ENCODE measurements at regions not wholly inside any gene's neighbourhood (a gene's known extent, or its start where the extent isn't known, plus 50 kb on each side); places are given as distances from the start of the nearest gene placed in this dataset.

DNA sequence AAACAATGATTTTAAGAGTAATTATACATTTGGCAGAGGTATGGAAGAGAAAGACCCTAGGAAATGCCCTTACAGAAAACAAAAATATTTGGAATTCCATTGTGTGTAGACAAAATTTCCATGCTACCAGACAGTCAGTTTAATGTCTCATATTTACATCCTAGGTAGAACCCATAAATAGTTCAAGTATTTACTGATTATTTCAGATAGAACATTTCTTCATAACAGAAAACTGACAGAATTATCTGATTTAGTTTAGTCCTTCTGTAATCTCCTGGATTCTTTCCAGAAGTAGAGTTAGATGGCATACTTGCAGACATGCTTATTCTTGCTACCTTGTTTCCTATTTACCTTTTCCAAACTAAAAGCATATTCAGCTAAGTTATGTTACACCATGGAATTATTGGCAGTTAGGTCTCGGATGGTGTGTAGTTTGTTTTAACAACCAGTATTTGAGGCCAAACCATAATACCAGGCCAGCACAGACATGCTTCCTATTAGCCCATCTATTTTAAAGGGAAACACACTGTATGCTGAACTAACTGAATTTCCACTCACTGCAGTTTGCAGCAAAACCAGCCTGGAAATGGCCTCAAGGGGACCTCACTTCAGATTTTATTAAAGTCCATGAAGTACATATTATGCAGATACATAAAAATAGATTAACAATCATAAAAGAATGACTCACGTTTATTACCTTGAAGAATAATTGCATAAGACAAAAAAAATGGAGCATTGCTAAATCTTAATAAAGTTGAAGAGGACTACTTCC is 126.6 kb upstream of the LRIG3 start:
- DNase-seq (ENCODE audit: low read depth in 3 of 3) = no peak

DNA sequence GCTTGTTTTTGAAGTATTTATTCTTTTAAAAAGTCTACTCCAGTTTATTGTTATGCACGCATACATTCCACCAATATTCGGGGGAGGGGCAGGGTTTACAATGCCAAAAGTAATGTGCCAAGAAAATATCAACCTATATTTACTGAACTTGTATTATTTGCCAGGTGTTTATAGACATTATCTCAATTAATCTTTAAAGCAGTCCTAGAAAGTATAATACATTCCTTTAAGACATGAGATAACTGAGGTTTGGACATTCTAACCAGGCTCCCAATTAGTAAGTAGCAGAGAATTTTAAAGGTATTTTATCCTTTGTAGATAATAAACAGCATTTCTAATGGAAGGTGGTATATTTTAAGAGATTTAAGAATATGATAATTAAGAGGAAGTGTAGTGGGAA is 124.5 kb upstream of the LRIG3 start:
- no peak for DNase-seq (ENCODE audit: low read depth in 3 of 3)

DNA sequence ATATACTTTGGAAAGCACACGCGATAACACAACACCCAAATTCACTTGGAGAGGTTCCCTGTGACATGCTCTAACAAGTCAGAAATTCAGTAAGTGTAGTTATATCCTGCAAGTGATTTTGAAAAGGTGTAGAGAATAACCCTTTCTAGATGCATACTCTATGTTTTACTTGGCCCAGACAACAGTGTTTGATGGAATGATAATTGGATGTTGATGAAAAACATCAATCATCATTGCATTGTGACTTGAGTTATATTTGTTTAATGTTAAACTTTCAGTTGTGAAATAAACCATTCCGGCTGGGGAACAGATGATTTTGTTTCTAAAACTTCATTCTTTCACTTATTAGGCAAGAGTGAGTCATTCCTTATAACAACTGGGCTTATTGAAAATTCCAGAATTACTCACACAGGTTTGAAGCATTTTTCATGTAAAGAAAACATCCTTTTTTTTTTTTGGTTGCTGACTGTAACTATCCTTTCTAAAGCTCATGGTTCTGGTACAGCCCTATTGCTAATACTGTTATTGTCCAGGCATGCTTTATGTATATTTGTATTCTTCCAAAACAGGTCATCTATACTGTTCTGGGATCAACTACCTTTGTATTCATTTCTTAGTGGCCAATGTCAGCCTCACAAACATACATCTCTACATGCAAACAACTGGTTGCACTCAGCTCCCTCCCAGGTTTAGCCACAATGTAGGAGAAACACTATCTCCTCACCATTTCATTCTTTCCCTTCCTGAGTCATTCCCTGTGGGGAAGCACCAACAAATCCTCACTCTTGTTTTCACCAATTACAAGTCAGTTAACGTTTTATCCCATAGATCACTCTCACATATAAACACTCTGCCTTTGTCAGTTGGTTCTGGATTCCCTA is 121.2 kb upstream of the LRIG3 start:
- DNase-seq (ENCODE audit: low read depth in 3 of 3) = no peak

DNA sequence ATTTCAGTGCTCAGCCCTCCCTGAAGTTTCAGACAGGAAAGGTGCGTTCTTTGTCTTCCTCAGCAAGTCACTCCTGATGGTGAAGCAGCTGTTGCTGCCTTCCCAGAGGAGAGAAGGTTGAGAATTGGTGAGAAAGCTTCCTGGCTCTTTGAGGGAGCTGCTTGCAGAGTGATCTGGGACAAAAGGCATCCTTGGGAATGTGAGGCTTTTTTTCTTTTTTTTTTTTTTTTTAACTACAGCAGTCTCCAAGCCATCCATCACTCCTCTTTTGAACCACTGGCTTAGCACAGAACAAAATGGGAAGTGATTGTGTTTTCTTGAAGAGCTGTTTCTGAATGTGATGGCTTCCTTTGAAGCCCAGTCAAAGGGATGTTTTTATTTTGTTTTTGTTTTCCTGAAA is 120.4 kb upstream of the LRIG3 start:
- no peak for DNase-seq (ENCODE audit: low read depth in 3 of 3)

DNA sequence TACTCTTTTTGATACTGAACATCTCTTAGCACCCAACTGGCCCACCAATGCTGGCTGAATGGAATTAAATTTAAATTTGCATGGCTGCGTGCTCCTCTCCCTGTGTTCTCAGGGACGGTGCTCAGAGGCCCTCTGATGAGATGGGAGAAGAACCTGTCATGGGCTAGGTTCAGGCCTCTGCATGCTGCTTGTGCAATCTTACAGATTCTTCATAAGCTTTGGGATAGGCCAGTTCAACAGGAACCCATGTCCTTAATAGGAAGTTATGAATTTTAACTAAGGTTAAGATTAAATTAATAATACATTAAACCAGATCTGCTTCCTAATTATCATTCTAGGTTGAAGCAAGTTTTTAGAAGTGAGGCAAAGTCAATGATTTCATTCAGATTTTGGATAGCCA is 119.7 kb upstream of the LRIG3 start:
- no peak for DNase-seq (ENCODE audit: low read depth in 3 of 3)

DNA sequence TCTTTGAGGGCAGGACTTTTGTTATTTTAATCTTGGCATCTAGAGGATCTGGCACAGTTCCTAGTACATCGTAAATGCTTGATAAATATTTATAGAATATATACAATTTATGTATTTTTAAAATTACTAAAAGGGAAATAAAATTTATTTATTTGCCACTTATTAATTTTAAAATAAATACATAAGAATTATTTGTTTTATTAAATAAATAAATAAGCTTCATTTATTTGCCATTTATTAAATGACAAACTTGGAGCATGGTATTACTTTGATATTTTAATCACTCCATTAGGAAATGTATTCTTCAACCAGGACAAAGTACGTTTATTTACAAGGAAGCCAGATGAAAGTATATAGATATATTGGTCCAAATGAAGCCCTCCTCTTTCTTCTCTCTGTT is 118.7 kb upstream of the LRIG3 start:
- DNase-seq (ENCODE audit: low read depth in 3 of 3) = no peak

DNA sequence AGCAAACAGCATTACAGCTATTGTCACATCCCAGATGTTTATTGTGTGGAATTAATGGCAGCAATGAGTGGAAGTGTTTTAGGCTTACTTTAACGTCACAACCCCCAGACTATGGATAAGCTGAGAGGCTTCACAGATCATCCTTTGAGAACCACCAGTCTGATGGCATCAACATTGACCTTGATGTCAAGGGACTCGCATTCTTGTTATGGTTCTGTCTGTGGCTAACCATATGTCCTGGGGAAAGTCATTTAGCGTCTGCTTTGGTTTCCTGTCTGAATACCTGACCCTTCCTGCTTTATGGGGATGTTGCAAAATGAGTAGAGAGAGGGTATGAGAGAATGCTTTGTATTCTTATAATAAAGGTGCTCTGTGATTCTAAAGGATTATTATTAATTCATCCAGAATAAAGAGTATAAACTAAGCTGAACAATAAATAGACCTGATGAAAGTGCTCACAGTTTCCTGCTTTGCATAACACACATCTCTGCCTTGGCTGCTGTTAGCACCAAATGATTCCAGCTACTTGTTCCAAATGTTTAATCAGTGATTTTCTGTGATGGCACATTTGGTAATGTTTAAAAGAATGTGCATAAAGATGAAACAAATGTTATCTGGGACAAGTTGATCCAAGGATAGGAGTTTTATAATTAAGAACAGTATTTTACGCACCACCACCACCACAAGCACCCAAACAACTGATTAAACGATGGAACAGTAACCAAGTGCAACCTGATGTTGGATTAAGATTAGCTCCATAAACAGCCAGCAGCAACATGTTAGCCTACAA is 116.9 kb upstream of the LRIG3 start:
- DNase-seq (ENCODE audit: low read depth in 3 of 3) = no peak

DNA sequence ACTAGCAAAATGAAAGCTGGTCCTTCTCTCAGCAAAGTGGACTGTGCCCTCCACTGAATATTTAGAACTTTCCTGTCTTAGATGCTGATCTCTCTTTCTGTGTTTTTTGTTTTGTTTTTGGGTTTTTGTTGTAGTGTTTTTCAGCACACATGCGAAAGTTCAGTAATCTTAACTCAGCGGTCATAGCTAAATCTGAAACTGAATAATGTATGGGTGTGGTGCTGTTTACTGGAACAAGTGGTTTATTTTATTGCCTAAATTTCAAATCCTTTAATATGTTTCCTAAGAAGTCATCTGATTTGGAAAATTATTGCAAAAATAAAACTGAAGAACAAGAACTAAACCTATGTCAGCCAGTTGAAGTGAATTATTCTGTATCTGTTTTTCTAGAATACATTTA is 116.0 kb upstream of the LRIG3 start:
- DNase-seq (ENCODE audit: low read depth in 3 of 3) = no peak

DNA sequence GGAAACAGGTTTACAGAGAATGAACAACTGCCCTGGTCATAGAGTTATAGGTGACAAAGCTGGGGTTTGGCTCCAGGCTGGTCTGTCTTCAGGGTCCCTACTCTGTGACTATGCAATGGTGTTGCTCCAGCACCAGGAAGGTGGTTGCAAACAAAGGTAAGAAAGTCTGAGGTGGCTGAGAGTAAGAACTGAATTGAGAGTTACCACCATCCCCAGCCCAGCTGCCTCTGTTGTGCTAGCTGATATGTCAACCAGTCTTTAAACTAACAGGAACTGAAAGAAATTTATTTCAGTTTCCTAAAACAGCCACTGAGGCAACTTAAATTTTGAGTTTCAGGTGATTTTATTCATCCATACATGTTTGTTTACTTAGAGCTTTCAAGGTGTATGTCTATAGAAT is 111.0 kb upstream of the LRIG3 start:
- no peak for DNase-seq (ENCODE audit: low read depth in 3 of 3)

DNA sequence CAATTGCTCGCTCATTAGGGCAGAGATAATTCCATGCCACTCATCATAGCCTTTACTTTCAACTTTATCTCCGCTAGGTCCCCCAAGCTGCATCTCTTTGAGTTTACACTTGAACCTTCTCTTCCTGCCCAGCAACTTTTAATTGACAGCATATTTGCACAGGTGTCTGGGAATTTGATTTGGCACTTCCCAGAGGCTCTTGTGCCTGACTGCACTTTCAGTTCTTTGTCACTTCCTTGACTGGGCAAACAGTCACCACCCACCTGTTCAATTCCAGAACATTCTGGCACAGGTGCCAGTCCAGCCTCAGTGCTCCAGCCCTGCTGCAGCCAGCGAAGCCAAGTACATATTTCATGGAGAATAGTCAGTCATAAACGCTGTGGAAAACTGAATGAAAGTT is 110.1 kb upstream of the LRIG3 start:
- no peak for DNase-seq (ENCODE audit: low read depth in 3 of 3)

DNA sequence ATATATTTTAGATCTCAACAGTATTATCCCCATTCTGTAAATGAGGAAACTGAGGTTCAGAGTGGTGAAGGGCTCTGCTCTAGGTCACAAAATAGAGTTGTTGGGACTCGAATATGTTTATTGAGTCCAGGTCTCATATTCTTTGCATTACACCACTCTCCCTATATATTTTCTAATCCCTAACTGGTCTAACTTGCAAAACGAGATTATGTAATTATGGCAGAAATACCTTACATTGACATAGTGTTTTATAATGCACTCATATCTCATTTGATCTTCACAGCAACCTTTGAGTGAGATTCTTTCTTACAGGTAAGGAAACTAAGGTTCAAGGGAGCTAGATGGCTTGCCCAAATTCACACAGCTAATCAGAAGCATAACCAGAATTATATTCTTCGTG is 106.9 kb upstream of the LRIG3 start:
- DNase-seq (ENCODE audit: low read depth in 3 of 3) = no peak

DNA sequence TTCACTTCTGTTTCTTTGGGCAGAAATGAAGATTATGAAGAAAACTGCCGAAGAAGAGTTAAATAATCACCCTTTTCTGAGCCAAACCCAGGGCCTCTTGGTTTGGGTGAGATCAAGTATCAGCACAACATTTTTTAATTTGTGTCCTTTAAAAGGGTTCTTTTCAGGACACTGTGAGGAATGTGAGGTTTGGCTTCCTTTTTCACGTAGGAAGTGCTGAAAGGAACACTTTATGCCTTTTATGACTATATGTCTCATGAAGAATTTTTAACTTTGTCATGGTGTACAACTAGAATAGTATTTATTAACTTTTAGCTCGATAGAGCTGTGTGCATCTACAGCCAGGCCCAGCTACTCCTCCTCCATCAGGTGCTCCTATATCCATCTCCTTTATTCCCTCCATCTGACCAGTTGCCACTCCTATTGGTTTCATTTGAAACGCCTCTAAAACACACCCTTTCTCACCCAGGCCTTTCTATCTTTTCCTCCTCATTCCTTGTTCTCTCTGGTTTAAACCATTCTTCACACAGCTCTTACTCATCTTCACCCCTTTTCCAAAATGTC is 103.6 kb upstream of the LRIG3 start:
- no peak for DNase-seq (ENCODE audit: low read depth in 3 of 3)

DNA sequence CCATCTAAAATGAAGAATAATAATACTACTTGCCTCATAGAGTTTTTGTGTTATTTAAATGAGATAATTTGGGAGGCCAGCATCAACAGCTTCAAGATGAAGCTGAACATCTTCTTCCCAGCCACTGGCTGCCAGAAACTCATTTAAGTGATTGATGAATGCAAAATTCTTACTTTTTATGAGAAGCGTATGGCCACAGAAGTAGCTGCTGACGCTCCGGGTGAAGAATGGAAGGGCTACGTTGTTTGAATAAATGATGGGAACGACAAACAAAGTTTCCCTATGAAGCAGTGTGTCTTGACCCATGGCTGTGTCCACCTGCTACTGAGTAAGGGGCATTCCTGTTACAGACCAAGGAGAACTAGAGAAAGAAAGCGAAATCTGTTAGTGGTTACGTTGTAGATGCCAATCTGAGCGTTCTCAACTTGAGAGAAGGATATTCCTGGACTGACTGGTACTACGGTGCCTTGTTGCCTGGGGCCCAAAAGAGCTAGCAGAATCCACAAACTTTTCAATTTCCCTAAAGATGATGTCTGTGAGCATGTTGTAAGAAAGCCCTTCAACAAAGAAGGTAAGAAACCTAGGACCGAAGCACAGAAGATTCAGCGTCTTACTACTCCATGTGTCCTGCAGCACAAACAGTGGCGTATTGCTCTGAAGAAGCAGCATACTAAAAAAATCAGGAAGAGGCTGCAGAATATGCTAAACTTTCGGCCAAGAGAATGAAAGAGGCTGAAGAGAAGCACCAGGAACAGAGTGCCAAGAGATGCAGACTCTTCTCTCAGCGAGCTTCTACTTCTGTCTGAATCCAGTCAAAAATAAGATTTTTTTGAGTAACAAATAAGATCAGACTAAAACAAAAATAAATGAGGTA is 100.0 kb upstream of the LRIG3 start:
- DNase-seq (ENCODE audit: low read depth in 3 of 3) = no peak

DNA sequence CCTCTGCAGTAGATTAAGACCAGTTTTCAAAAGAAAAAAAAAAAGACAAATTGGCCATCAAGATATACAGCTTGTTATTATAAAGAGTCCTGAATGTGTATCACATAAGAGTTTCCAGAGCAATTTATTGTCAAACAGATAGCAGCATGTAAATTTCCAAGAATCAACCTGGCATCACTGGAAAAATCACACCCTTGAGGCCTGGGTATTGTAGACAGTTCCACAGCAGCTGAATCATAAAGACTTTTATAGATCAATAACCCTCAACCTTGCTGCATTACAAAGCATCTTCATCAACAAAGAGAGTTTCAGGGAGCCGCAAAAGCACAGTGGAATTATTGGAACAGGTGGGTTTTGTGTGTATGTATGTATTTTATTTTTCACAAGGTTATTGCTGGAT is 94.6 kb upstream of the LRIG3 start:
- no peak for DNase-seq (ENCODE audit: low read depth in 3 of 3)

DNA sequence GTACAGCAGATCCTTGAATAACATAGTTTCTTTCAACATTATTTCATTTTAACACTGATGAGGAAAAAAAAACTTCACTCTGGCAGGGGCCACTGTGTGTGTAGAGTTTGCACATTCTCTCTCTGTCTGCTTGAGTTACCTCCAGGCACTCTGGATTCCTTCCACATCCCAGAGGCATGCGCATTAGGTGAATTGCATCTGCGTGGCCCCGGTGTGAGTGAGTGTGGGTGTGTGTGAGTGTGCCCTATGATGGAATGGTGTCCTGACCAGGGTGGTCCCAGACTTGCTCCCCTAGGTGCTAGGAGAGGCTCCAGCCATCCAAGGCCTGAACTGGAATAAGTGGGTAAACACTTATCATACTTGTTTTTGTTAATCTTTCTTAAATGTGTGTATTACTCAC is 90.6 kb upstream of the LRIG3 start:
- DNase-seq (ENCODE audit: low read depth in 3 of 3) = no peak

DNA sequence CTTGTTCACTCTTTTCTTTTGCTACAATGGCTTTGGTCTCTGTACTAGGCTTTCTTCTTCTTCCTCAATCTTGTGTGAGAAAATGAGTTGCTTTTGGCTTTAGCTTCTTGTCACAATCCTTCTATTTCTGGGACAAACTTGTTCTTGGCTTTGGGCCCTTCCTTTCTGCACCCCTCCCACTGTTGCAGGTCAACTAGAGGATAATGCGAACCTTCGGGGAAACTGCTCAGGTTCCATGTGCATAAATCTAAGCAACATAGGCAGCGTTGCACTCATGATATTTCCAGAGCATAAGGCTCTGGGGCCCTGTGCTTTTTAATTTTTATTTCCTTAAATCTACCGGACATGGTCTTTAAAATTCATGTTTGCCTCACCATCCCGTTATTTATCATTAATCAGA is 89.8 kb upstream of the LRIG3 start:
- no peak for DNase-seq (ENCODE audit: low read depth in 3 of 3)

DNA sequence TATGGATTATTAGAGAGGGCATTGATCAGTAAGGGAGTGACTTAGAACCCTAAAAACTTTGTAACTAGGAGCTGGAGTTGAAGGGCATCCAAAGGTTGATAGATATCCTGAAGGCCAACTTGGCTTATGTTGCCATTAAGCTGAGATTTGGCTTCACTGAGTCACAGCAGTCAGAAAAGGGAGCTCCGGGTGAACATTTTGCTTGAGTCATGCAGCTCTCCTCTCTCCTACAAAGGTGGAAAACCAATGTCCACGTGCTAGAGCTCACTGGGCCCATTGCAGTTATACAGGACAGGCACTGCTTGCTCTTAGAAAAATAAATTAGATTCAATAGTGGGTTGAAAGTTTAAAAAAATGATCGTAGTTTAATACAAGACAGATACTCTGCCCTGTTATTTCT is 87.3 kb upstream of the LRIG3 start:
- DNase-seq (ENCODE audit: low read depth in 3 of 3) = no peak

DNA sequence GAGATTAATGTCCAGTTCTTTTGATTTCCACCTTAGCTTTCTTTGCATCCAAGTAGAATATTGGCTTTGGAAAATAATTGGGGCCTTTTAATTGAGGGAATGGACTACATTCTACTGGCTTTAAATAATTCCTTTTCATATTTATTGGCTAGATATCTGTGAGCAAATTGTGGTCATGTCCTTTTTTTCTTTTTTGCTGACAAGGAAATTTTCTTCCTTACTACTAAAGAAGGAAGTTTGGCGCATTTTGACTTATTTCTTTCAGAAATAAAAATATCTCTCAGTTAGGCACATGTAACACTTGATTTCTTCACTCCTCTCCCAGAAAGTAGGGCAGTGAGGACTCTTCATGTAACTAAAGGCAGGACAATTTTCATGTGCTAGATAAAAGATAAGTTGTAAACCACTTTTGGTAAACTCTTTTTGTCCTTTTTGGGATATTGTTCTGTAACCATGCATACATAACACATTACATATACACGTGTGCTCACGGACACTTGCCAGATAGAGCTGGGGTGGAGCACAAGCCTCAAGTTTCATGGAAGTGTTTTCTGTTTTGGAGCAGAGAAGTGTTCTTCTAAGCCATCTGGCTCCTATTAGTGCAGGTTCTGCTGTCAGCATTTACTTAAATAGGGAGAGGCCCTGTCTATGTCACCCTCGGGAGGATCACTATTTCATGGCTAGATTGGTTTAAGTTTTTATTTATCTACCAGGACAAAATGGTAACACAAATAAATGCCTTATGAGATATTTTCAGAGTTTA is 85.1 kb upstream of the LRIG3 start:
- DNase-seq (ENCODE audit: low read depth in 3 of 3) = no peak

DNA sequence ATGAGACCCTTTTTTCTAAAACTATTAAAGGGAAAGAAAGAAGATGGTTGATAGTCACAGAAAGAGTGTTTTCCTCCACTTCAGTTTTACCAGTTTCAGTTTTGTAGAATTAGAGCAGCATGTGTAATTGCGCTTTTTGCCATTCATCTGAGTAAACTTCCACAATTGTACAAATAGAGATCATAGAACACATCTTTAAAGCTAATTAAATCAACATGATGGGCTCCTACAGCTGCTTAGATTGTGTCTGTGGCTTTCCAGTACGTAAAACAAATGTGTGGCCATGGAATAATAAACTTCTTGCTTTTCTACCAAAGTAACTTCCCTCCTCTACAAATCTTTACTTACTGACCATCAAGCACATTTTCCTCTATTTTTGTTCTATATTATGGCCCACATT is 84.2 kb upstream of the LRIG3 start:
- no peak for DNase-seq (ENCODE audit: low read depth in 3 of 3)

DNA sequence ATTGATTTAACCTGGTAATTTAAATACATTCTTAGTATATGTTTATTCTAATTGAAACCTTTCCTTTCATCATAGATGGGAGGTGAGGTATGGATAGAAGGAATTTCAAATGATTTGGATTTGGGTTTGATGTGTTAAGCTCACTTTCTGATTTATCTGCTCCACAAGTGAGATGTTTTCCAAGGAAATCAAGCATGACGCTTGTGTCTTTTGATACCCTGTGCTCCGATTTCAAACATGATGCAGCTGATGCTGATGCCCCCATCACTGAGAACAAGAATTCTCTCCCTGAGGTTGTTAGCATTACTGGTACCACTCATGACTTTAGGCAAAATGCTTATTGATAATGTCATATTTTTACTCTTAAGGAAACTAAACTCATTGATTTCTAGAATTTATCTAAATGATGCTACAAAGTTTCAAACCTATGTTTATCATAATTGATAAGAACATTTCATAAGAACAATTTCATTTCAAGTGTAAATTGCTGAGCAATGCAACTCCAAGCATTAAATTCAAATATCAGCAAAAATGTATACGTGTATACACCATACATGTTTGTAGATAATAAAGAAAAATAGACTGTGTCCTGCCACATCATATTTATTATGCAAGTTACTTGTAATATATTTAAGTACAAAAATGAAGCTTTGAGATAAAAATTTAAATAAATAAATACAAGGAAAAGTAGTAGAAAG is 75.5 kb upstream of the LRIG3 start:
- DNase-seq (ENCODE audit: low read depth in 3 of 3) = no peak
